Stimulated activated CD8-positive, alpha-beta memory T cell treated with anti-CD3 and anti-CD28 coated beads, Interleukin-4, amount 100 ng/mL, for 4 hours (primary cell): ENCODE measurements at regions not wholly inside any gene's neighbourhood (a gene's known extent, or its start where the extent isn't known, plus 50 kb on each side); places are given as distances from the start of the nearest gene placed in this dataset.

ENCODE experiments used
- DNase-seq, 2 donors: peaks; one replicate each; pipeline ENCODE4 v3.0.0-alpha.2; 2020; ENCODE audit warnings: low read depth in 2 of 2, low spot score in 1 of 2

- DNase-seq: no peak
These were observed 413.3 kb upstream of the EEF2KMT start for GRCh38 chr16:5510819-5511370.

GRCh38 chr16:5509794-5510193 is 412.2 kb upstream of the EEF2KMT start:
- DNase-seq: no peak

GRCh38 chr16:5509336-5509735 is 411.7 kb upstream of the EEF2KMT start:
- DNase-seq: no peak

GRCh38 chr16:5508371-5508770 is 410.8 kb upstream of the EEF2KMT start:
- no peak for DNase-seq

GRCh38 chr16:5506021-5506420 is 408.4 kb upstream of the EEF2KMT start:
- no peak for DNase-seq

GRCh38 chr16:5505091-5505887 is 407.7 kb upstream of the EEF2KMT start:
- no peak for DNase-seq

- no peak for DNase-seq
These were observed 406.6 kb upstream of the EEF2KMT start for GRCh38 chr16:5504064-5504781.

GRCh38 chr16:5502944-5503343 is 405.3 kb upstream of the EEF2KMT start:
- DNase-seq: no peak

- no peak for DNase-seq
These were observed 404.9 kb upstream of the EEF2KMT start for GRCh38 chr16:5502467-5502869.

- DNase-seq: no peak
These were observed 402.9 kb upstream of the EEF2KMT start for GRCh38 chr16:5500526-5500925.

- DNase-seq: no peak
These were observed 401.0 kb upstream of the EEF2KMT start for GRCh38 chr16:5498562-5498961.

GRCh38 chr16:5496013-5496412 is 398.4 kb upstream of the EEF2KMT start:
- no peak for DNase-seq

- no peak for DNase-seq
These were observed 392.9 kb upstream of the EEF2KMT start for GRCh38 chr16:5490499-5490898.

- DNase-seq: no peak
These were observed 391.0 kb upstream of the EEF2KMT start for GRCh38 chr16:5488581-5488980.

- no peak for DNase-seq
These were observed 390.1 kb upstream of the EEF2KMT start for GRCh38 chr16:5487728-5488127.

- no peak for DNase-seq
These were observed 384.7 kb upstream of the EEF2KMT start for GRCh38 chr16:5482256-5482655.

- no peak for DNase-seq
These were observed 383.0 kb upstream of the EEF2KMT start for GRCh38 chr16:5480431-5481195.

GRCh38 chr16:5479926-5480325 is 382.3 kb upstream of the EEF2KMT start:
- DNase-seq: no peak

- no peak for DNase-seq
These were observed 380.4 kb upstream of the EEF2KMT start for GRCh38 chr16:5478036-5478435.

GRCh38 chr16:5477251-5477650 is 379.7 kb upstream of the EEF2KMT start:
- no peak for DNase-seq

GRCh38 chr16:5472552-5472951 is 375.0 kb upstream of the EEF2KMT start:
- DNase-seq: no peak

- no peak for DNase-seq
These were observed 370.9 kb upstream of the EEF2KMT start for GRCh38 chr16:5468488-5468887.
